ENCODE measurements at regions not wholly inside any gene's neighbourhood (a gene's known extent, or its start where the extent isn't known, plus 50 kb on each side); places are given as distances from the start of the nearest gene placed in this dataset.
"Not testable (repeated sequence)": the region's sequence is repeated elsewhere in the genome, so short reads cannot be mapped to it uniquely, and the experiment has no call there.

GRCh38 chr13:65353951-65354350 is 1876.2 kb downstream of the PCDH9 start:
- no peak overlapping the region for H3K4me3 ChIP-seq (ENCODE audit: low read length)
- no peak overlapping the region for H3K9ac ChIP-seq (ENCODE audit: low read length)
- H3K27ac ChIP-seq (ENCODE audit: low read length): no peak overlapping the region
- H3K4me1 ChIP-seq (ENCODE audit: control insufficient read depth, low read depth, low read length): no peaks in the 10 kb centered on the region
- no peaks in the 10 kb centered on the region for H3K27me3 ChIP-seq (ENCODE audit: control insufficient read depth, insufficient read depth, low read length)
- H3K9me3 ChIP-seq (ENCODE audit: control insufficient read depth, low read depth, low read length): no peaks in the 10 kb centered on the region
- no peaks in the 10 kb centered on the region for H3K36me3 ChIP-seq (ENCODE audit: control insufficient read depth, low read depth, low read length)

GRCh38 chr13:65353150-65353549 is 1877.0 kb downstream of the PCDH9 start:
- not testable (repeated sequence) for H3K9me3 ChIP-seq (ENCODE audit: control insufficient read depth, low read depth, low read length); H3K36me3 ChIP-seq (ENCODE audit: control insufficient read depth, low read depth, low read length); H3K27me3 ChIP-seq (ENCODE audit: control insufficient read depth, insufficient read depth, low read length); H3K27ac ChIP-seq (ENCODE audit: low read length); H3K4me3 ChIP-seq (ENCODE audit: low read length); H3K4me1 ChIP-seq (ENCODE audit: control insufficient read depth, low read depth, low read length); H3K9ac ChIP-seq (ENCODE audit: low read length)

- no peak overlapping the region for H3K4me3 ChIP-seq (ENCODE audit: low read length)
- H3K4me1 ChIP-seq (ENCODE audit: control insufficient read depth, low read depth, low read length): no peaks in the 10 kb centered on the region
- H3K9ac ChIP-seq (ENCODE audit: low read length): no peak overlapping the region
- no peak overlapping the region for H3K27ac ChIP-seq (ENCODE audit: low read length)
- no peaks in the 10 kb centered on the region for H3K36me3 ChIP-seq (ENCODE audit: control insufficient read depth, low read depth, low read length)
- H3K27me3 ChIP-seq (ENCODE audit: control insufficient read depth, insufficient read depth, low read length): no peaks in the 10 kb centered on the region
- no peaks in the 10 kb centered on the region for H3K9me3 ChIP-seq (ENCODE audit: control insufficient read depth, low read depth, low read length)
Measured at GRCh38 chr13:65347420-65348030, 1882.6 kb downstream of the PCDH9 start.

GRCh38 chr13:65343898-65344663 is 1886.1 kb downstream of the PCDH9 start:
- Histone ChIP-seq H3K9me3 (ENCODE audit: control insufficient read depth, low read depth, low read length) (no peaks in the 10 kb centered on the region), H3K9ac (ENCODE audit: low read length) (no peak overlapping the region), H3K36me3 (ENCODE audit: control insufficient read depth, low read depth, low read length) (no peaks in the 10 kb centered on the region), H3K27ac (ENCODE audit: low read length) (no peak overlapping the region), H3K4me1 (ENCODE audit: control insufficient read depth, low read depth, low read length) (no peaks in the 10 kb centered on the region), H3K27me3 (ENCODE audit: control insufficient read depth, insufficient read depth, low read length) (no peaks in the 10 kb centered on the region), H3K4me3 (ENCODE audit: low read length) (no peak overlapping the region)

- no peaks in the 10 kb centered on the region for H3K27me3 ChIP-seq (ENCODE audit: control insufficient read depth, insufficient read depth, low read length)
- no peaks in the 10 kb centered on the region for H3K9me3 ChIP-seq (ENCODE audit: control insufficient read depth, low read depth, low read length)
- H3K27ac ChIP-seq (ENCODE audit: low read length): no peak overlapping the region
- no peak overlapping the region for H3K9ac ChIP-seq (ENCODE audit: low read length)
- H3K4me3 ChIP-seq (ENCODE audit: low read length): no peak overlapping the region
- no peaks in the 10 kb centered on the region for H3K36me3 ChIP-seq (ENCODE audit: control insufficient read depth, low read depth, low read length)
- no peaks in the 10 kb centered on the region for H3K4me1 ChIP-seq (ENCODE audit: control insufficient read depth, low read depth, low read length)
Measured at GRCh38 chr13:65342541-65343337, 1887.4 kb downstream of the PCDH9 start.

GRCh38 chr13:65339241-65339640 is 1890.9 kb downstream of the PCDH9 start:
- Histone ChIP-seq H3K9ac (ENCODE audit: low read length) (no peak overlapping the region), H3K4me1 (ENCODE audit: control insufficient read depth, low read depth, low read length) (no peaks in the 10 kb centered on the region), H3K27me3 (ENCODE audit: control insufficient read depth, insufficient read depth, low read length) (no peaks in the 10 kb centered on the region), H3K36me3 (ENCODE audit: control insufficient read depth, low read depth, low read length) (no peaks in the 10 kb centered on the region), H3K4me3 (ENCODE audit: low read length) (no peak overlapping the region), H3K9me3 (ENCODE audit: control insufficient read depth, low read depth, low read length) (no peaks in the 10 kb centered on the region), H3K27ac (ENCODE audit: low read length) (no peak overlapping the region)

GRCh38 chr13:65336916-65337315 is 1893.2 kb downstream of the PCDH9 start:
- H3K4me1 ChIP-seq (ENCODE audit: control insufficient read depth, low read depth, low read length): no peaks in the 10 kb centered on the region

GRCh38 chr13:65336087-65336749 is 1893.9 kb downstream of the PCDH9 start:
- Histone ChIP-seq H3K27me3 (ENCODE audit: control insufficient read depth, insufficient read depth, low read length) (no peaks in the 10 kb centered on the region), H3K9ac (ENCODE audit: low read length) (no peak overlapping the region), H3K27ac (ENCODE audit: low read length) (no peak overlapping the region), H3K4me1 (ENCODE audit: control insufficient read depth, low read depth, low read length) (no peaks in the 10 kb centered on the region), H3K9me3 (ENCODE audit: control insufficient read depth, low read depth, low read length) (no peaks in the 10 kb centered on the region), H3K36me3 (ENCODE audit: control insufficient read depth, low read depth, low read length) (no peaks in the 10 kb centered on the region), H3K4me3 (ENCODE audit: low read length) (no peak overlapping the region)

More at GRCh38 chr13:65336916-65337315, 1893.2 kb downstream of the PCDH9 start:
- H3K27ac ChIP-seq (ENCODE audit: low read length): no peak overlapping the region
- no peaks in the 10 kb centered on the region for H3K36me3 ChIP-seq (ENCODE audit: control insufficient read depth, low read depth, low read length)
- no peak overlapping the region for H3K4me3 ChIP-seq (ENCODE audit: low read length)
- no peak overlapping the region for H3K9ac ChIP-seq (ENCODE audit: low read length)
- no peaks in the 10 kb centered on the region for H3K9me3 ChIP-seq (ENCODE audit: control insufficient read depth, low read depth, low read length)
- H3K27me3 ChIP-seq (ENCODE audit: control insufficient read depth, insufficient read depth, low read length): no peaks in the 10 kb centered on the region

GRCh38 chr13:65330691-65331090 is 1899.4 kb downstream of the PCDH9 start:
- no peaks in the 10 kb centered on the region for H3K36me3 ChIP-seq (ENCODE audit: control insufficient read depth, low read depth, low read length)

GRCh38 chr13:65330287-65330686 is 1899.8 kb downstream of the PCDH9 start:
- no peaks in the 10 kb centered on the region for H3K36me3 ChIP-seq (ENCODE audit: control insufficient read depth, low read depth, low read length)
- no peak overlapping the region for H3K9ac ChIP-seq (ENCODE audit: low read length)
- H3K27ac ChIP-seq (ENCODE audit: low read length): no peak overlapping the region
- no peaks in the 10 kb centered on the region for H3K9me3 ChIP-seq (ENCODE audit: control insufficient read depth, low read depth, low read length)
- no peaks in the 10 kb centered on the region for H3K4me1 ChIP-seq (ENCODE audit: control insufficient read depth, low read depth, low read length)
- H3K4me3 ChIP-seq (ENCODE audit: low read length): no peak overlapping the region
- no peaks in the 10 kb centered on the region for H3K27me3 ChIP-seq (ENCODE audit: control insufficient read depth, insufficient read depth, low read length)

More at GRCh38 chr13:65330691-65331090, 1899.4 kb downstream of the PCDH9 start:
- H3K4me1 ChIP-seq (ENCODE audit: control insufficient read depth, low read depth, low read length): no peaks in the 10 kb centered on the region
- H3K27ac ChIP-seq (ENCODE audit: low read length): no peak overlapping the region
- no peaks in the 10 kb centered on the region for H3K27me3 ChIP-seq (ENCODE audit: control insufficient read depth, insufficient read depth, low read length)
- no peak overlapping the region for H3K4me3 ChIP-seq (ENCODE audit: low read length)
- no peak overlapping the region for H3K9ac ChIP-seq (ENCODE audit: low read length)
- H3K9me3 ChIP-seq (ENCODE audit: control insufficient read depth, low read depth, low read length): no peaks in the 10 kb centered on the region

- H3K9ac ChIP-seq (ENCODE audit: low read length); H3K9me3 ChIP-seq (ENCODE audit: control insufficient read depth, low read depth, low read length); H3K27ac ChIP-seq (ENCODE audit: low read length); H3K36me3 ChIP-seq (ENCODE audit: control insufficient read depth, low read depth, low read length); H3K4me1 ChIP-seq (ENCODE audit: control insufficient read depth, low read depth, low read length); H3K4me3 ChIP-seq (ENCODE audit: low read length); H3K27me3 ChIP-seq (ENCODE audit: control insufficient read depth, insufficient read depth, low read length): not testable (repeated sequence)
Measured at GRCh38 chr13:65323192-65323591, 1906.9 kb downstream of the PCDH9 start.
